Type B pancreatic cell (in vitro differentiated cells): ENCODE measurements at regions not wholly inside any gene's neighbourhood (a gene's known extent, or its start where the extent isn't known, plus 50 kb on each side); places are given as distances from the start of the nearest gene placed in this dataset.
A peak's percentile ranks its signal among the peaks of the same experiment; 100 is the strongest.

Experiments used
- DNase-seq: peaks from one replicate; pipeline ENCODE4 v3.0.0; 2021; ENCODE audit warnings: mixed read lengths; ENCODE audit not compliant: unreplicated experiment; ENCODE audit errors: extremely low spot score
- H3K27ac Mint-ChIP-seq: 2 replicates; pipeline ENCODE4 v1.8.0; 2021; ENCODE audit warnings: mild to moderate bottlenecking, mixed read lengths
- H3K27me3 Mint-ChIP-seq: 2 replicates; pipeline ENCODE4 v1.8.0; 2021; ENCODE audit warnings: mixed read lengths
- H3K36me3 Mint-ChIP-seq: 2 replicates; pipeline ENCODE4 v1.8.0; 2021; ENCODE audit warnings: mixed read lengths
- H3K4me1 Mint-ChIP-seq: one replicate; pipeline ENCODE4 v1.8.0; 2021; ENCODE audit warnings: mixed read lengths; ENCODE audit not compliant: unreplicated experiment
- H3K4me3 Mint-ChIP-seq: 2 replicates; pipeline ENCODE4 v1.8.0; 2021; ENCODE audit warnings: mild to moderate bottlenecking, mixed read lengths
- H3K9me3 Mint-ChIP-seq: 2 replicates; pipeline ENCODE4 v1.8.0; 2021; ENCODE audit warnings: mixed read lengths
- TF ChIP-seq, protein P1 (sequence below): fragments of 200-600 bp; sonication (generic); conservative IDR thresholded peaks from 2 replicates; pipeline ENCODE4 v1.5.0; 2021; ENCODE audit warnings: antibody characterized with exemption, mild to moderate bottlenecking

DNA sequence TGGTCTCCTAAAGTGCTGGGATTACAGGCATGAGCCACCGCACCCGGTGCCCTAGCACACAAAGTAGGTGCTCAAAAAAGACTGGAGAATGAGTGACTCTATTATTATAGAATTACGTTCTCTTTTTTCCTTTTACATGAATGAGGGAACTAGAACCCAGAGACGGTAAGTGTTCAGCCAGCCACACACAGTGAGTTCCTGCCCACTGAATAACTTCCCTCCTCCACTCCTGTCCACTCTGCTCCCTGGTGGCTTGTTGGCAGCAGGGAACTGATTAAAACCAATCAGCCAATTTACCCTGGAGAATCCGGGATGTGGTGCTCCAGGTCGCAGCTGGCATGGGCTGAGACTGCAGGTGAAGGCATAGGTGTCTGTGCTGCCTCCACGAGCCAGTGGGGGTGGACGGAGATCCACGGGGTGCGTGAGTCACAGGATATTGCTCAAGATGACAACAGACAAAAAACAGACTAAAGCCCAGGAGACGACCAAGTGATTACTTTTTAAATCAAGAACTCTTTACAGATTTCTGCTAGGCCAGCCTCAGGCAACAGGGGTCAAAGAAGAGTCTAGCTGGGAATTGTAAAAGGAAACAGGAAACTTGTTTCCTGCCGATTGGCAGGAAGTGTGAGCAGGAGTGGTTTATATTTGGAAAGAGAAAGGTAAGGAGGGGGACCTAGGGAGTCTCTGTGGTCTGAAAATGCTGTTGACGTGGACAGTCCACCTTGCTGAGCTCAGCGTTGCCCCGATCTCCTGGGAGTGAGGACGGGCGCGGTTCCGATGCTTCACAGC, 95.2 kb upstream of the TP53I11 start:
- no peak for DNase-seq
- H3K27me3 Mint-ChIP-seq = peaks cover 20% of the 10 kb centered on the region
- no peak overlapping the region for H3K4me3 Mint-ChIP-seq
- H3K27ac Mint-ChIP-seq = no peak overlapping the region
- peaks cover 29% of the 10 kb centered on the region for H3K4me1 Mint-ChIP-seq
- no peaks in the 10 kb centered on the region for H3K36me3 Mint-ChIP-seq
- TF ChIP-seq, protein P1, sequence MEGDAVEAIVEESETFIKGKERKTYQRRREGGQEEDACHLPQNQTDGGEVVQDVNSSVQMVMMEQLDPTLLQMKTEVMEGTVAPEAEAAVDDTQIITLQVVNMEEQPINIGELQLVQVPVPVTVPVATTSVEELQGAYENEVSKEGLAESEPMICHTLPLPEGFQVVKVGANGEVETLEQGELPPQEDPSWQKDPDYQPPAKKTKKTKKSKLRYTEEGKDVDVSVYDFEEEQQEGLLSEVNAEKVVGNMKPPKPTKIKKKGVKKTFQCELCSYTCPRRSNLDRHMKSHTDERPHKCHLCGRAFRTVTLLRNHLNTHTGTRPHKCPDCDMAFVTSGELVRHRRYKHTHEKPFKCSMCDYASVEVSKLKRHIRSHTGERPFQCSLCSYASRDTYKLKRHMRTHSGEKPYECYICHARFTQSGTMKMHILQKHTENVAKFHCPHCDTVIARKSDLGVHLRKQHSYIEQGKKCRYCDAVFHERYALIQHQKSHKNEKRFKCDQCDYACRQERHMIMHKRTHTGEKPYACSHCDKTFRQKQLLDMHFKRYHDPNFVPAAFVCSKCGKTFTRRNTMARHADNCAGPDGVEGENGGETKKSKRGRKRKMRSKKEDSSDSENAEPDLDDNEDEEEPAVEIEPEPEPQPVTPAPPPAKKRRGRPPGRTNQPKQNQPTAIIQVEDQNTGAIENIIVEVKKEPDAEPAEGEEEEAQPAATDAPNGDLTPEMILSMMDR = no peak
- no peaks in the 10 kb centered on the region for H3K9me3 Mint-ChIP-seq

DNA sequence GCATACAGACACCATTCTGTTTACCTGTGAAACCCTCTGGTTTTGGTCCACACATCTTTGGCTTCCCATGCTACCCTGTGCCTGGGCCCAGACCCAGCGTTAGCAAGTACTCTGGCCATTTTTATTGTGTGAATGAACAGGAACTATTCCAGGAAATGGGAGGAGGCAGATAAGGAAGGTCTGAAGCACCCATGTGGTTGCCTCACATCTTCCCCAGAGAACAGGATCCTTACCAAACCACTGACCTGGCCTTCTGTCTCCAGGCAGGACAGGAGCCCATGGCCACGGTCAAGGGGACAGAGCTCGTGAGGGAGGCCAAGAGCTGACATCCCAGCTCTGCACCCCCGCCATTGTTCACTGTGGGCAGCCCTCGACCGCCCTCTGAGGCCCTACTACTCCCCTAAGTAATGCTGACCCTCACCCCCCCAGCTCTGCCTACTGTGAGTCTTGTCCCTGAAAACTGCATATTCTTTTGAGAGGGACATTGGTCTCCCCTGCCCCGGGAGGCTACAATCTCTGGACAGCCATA, 97.7 kb upstream of the TP53I11 start:
- H3K9me3 Mint-ChIP-seq = no peaks in the 10 kb centered on the region
- no peak for DNase-seq
- TF ChIP-seq, protein P1 = no peak
- no peak overlapping the region for H3K27ac Mint-ChIP-seq
- H3K4me1 Mint-ChIP-seq = peaks cover 36% of the 10 kb centered on the region
- H3K36me3 Mint-ChIP-seq = no peaks in the 10 kb centered on the region
- peaks cover 29% of the 10 kb centered on the region for H3K27me3 Mint-ChIP-seq
- H3K4me3 Mint-ChIP-seq = peak overlapping the region; percentile 23

DNA sequence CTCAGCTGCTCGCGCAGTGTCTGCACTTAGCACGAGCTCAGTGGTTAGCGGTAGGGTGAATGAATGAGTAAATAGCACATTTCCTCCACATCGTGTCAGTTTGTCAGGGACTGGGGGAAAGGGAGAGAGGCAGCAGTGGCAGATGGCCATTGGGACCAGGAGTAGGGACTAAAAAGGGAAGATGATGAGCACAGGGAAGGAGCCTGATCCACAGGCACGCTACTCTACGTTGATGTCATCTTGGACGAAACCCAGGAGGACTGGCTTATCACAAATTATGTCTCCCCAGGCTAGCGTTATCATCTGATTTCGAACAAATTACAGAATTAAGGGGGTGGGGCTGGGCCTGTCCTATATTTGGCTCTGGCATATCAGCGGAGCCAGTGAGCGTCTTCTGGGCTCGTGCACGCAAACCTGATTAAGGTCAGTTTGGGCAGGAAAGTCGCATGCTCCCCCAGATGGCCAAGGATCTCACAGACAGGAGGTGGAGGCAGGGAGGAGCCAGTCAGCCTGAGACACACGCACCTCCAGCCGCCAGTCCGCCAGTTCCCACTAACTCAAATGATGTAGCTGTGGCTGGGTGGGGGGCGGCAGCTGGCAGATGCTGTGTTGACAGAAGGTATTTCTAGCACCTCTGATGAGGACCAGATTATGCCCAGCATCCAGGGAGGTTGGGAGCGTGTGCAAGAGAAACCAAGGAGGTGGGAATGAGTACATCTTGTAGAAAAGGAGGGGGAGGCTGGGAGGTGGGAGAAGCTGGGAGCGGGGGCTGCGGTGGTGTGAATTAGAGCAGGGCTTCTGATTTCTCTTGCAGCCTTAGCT, 97.4 kb upstream of the PRDM11 start:
- no peak overlapping the region for H3K27ac Mint-ChIP-seq
- H3K9me3 Mint-ChIP-seq = no peaks in the 10 kb centered on the region
- H3K4me3 Mint-ChIP-seq = peak overlapping the region; percentile 23
- H3K27me3 Mint-ChIP-seq = peaks cover 27% of the 10 kb centered on the region
- peaks cover 36% of the 10 kb centered on the region for H3K4me1 Mint-ChIP-seq
- TF ChIP-seq, protein P1 = no peak
- no peaks in the 10 kb centered on the region for H3K36me3 Mint-ChIP-seq
- no peak for DNase-seq

DNA sequence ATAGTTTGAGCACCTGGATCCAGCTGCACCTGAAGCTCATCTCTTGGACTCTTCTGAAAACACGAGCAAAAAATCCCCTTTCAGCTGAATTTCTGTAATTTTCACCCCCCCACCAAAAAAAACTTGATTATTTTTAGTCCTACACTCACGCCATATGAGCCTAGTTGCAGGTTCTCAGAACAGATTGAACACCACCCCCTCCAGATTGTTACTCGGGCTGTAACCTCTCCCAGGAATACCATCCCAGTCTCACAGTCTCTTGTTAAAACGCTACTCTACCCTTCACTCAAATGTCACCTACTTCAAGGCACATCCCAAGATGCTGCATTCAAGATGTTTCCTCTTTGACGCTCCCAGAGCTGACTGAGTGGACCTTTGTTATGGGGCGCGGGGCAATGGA, 96.3 kb upstream of the PRDM11 start:
- no peaks in the 10 kb centered on the region for H3K9me3 Mint-ChIP-seq

DNA sequence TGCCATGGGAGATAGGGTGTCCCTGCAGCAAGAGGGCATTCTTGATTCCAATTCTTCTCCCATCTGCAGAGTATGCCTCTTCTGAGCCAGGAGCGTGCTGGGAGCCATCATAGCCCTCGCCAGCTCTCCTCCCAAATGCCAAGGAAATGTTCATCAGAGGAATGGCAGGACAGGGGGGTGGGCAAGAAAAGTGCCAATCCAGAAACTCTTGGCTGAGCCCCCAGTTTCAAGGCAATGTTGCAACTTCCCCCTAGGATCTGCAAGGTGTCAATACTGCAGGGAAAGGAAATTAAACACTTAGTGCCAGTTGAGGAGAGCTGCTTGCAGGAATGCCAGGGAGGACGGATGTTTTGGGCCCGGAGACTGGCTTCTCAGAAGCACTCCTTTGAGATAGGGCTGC, 94.8 kb upstream of the PRDM11 start:
- TF ChIP-seq, protein P1 = no peak
- H3K27ac Mint-ChIP-seq = no peak overlapping the region
- peaks cover 21% of the 10 kb centered on the region for H3K4me1 Mint-ChIP-seq
- no peak for DNase-seq
- no peaks in the 10 kb centered on the region for H3K9me3 Mint-ChIP-seq
- no peaks in the 10 kb centered on the region for H3K36me3 Mint-ChIP-seq
- no peak overlapping the region for H3K4me3 Mint-ChIP-seq
- H3K27me3 Mint-ChIP-seq = peaks cover 29% of the 10 kb centered on the region

More for the DNA sequence above, 96.3 kb upstream of the PRDM11 start:
- H3K36me3 Mint-ChIP-seq = no peaks in the 10 kb centered on the region
- H3K27me3 Mint-ChIP-seq = peaks cover 21% of the 10 kb centered on the region
- H3K4me3 Mint-ChIP-seq = no peak overlapping the region
- TF ChIP-seq, protein P1 = no peak
- no peak overlapping the region for H3K27ac Mint-ChIP-seq
- no peak for DNase-seq
- H3K4me1 Mint-ChIP-seq = peaks cover 30% of the 10 kb centered on the region
